Skeletal muscle cell (primary cell): ENCODE measurements at regions not wholly inside any gene's neighbourhood (a gene's known extent, or its start where the extent isn't known, plus 50 kb on each side); places are given as distances from the start of the nearest gene placed in this dataset.

ENCODE experiments used
- DNase-seq: peaks from one replicate; pipeline ENCODE4 v3.0.0-alpha.2; 2010; ENCODE audit warnings: low read depth
- H3K4me3 ChIP-seq: 2 replicates; pipeline ENCODE4 v1.5.1; 2011; ENCODE audit warnings: low read depth, mild to moderate bottlenecking, control low read depth, low read length, moderate library complexity

GRCh38 chr10:4054656-4055435 lies 269.8 kb upstream of the KLF6 start:
- H3K4me3 ChIP-seq: no peak overlapping the region
- no peak for DNase-seq

- no peak for DNase-seq
Measured at GRCh38 chr10:4053940-4054339, 268.9 kb upstream of the KLF6 start.

GRCh38 chr10:4051641-4052151 lies 266.7 kb upstream of the KLF6 start:
- H3K4me3 ChIP-seq: no peak overlapping the region

More at GRCh38 chr10:4053940-4054339, 268.9 kb upstream of the KLF6 start:
- no peak overlapping the region for H3K4me3 ChIP-seq

DNA sequence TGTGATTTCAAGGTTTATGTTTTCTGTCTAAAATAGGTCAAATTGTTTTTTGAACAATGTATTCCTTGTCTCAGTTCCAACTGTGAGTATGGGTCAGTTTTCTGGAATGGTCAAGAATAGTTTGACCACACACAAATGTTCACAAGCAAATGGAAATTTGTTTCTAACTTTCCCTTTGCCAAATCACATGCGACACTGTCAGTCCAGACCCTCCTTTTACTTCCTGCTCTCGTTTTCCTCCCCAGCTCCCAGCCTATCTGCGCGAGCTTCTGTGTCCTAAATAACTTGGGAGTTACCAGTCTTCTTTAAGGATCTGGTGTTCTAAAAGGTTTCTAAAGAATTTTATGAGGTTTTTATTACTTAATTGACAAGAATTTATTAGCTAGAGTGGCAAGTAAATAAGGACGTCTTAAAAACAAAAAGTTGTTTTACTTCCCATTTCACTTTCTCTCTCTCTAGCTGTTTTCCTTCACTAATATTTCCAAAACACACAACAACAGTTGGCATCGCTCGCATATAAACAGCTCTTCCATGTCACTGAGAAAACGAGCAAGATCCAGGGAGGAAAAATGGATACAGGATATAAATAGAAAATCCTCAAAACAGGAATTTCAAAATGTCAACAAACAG lies 266.1 kb upstream of the KLF6 start:
- no peak overlapping the region for H3K4me3 ChIP-seq
- DNase-seq: no peak

More at GRCh38 chr10:4051641-4052151, 266.7 kb upstream of the KLF6 start:
- DNase-seq: no peak

- H3K4me3 ChIP-seq: no peak overlapping the region
- no peak for DNase-seq
Measured at GRCh38 chr10:4050061-4050460, 265.1 kb upstream of the KLF6 start.

GRCh38 chr10:4049348-4049747 lies 264.3 kb upstream of the KLF6 start:
- no peak overlapping the region for H3K4me3 ChIP-seq

DNA sequence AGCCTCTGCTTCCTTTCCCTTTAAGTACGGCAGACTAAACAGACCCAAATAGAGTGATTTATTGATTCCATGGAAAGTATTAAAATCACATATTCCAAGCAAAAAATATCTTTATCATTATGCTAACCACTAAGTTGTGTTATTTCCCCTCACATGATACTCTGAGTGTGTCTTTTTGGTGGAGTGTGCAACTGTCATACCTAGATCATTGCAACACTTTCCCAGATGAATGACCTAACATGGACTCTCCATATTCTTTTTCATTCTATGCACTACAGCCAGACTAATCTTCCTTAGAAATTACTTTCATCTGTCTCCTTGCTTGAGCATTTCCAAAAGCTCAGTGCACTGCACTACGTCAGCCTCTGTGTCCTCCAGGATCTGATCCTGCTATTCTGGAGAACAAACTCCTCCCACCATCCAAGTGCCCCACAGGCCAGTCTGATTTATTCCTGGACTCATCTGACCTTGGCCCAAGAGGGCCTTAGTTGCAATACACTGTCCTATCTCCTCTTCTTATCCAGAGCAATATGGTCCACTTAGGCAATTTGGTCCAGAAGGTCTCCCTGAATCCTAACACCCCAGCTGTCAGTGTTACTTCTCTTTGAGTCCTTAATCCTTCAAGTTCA lies 263.3 kb upstream of the KLF6 start:
- DNase-seq: no peak
- H3K4me3 ChIP-seq: no peak overlapping the region

More at GRCh38 chr10:4049348-4049747, 264.3 kb upstream of the KLF6 start:
- no peak for DNase-seq

DNA sequence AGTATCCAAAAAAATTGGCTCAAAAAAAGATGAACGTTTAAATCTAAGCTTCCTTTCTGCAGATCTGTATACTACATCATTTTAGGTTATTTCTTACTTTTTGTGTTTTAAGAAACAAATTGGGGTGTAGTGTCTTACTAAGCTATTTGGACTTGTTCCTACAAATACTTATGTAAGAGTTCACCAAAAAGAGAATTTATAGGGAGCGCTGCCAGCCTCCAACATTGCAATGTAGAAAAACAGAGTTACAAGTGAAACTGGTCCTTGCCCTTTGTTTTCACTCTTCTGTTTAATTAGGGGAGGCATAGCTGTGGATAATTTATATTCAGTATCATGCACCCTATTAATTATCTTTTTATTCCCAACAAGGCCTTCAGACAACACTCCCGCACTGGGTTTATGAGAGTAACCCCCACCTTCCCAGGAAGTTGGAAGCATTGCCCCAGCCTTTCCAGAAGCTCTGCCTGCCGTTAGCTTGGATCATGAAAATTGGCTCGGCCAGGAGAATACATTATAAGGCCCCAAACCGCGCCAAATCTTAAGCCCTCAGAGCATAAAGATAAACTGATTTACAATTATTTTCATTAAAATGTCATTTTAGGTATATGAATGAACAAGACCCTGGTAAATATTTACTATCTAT lies 261.8 kb upstream of the KLF6 start:
- DNase-seq: no peak
- no peak overlapping the region for H3K4me3 ChIP-seq

DNA sequence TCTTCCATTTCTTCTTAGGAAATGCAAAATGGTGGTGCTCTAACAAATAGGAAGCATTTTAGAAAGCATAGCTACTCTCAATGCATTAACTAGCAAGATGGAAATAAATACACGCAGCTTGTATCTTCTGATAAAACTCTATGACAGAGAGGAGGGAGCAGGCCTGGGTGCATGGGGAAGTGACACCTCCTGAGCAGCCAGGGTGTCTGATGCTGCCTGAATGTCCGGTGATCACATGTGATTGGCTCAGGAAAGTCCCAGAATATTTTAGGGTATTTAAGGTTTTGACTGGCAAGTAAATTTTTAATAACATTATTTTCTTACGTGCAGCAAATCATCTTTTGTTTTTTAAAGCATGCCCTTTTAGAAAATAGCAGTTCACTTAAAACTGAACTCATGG lies 261.0 kb upstream of the KLF6 start:
- no peak overlapping the region for H3K4me3 ChIP-seq
- no peak for DNase-seq

DNA sequence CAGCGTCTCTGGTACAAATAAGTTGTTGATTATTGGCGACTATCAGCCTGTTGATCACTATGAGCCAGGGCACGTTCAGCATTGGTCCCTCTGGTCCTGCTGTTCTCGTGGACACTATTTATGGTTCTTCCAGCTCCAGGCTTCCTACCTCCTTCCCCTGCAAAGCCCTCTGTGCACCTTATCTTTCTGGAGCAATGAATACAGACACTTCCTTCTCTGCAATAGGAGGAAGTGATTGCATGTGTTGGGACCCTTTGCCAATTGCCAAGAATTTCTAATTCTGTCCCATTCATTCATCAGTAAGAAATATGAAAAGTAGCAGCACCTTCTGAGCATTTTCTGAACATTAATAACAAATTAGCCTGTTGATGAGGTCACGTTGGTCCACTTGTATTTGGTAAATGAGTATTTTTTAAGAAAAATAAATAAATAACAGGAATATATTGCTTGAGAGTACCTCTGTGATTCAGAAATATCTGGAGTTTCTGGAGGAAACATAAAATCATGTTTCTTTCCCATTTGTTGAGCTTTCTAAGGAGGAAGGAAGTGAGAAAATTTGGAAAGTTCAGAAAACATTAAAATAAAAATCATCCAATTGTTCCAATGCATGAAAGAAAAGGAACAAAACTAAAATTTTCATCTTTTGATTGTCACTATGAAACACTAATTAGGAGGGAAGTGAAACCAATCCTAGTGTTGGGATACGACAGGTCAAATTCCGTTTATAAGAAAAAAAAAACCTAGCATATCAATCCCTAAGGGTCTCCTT lies 259.1 kb upstream of the KLF6 start:
- no peak overlapping the region for H3K4me3 ChIP-seq
- DNase-seq: no peak

DNA sequence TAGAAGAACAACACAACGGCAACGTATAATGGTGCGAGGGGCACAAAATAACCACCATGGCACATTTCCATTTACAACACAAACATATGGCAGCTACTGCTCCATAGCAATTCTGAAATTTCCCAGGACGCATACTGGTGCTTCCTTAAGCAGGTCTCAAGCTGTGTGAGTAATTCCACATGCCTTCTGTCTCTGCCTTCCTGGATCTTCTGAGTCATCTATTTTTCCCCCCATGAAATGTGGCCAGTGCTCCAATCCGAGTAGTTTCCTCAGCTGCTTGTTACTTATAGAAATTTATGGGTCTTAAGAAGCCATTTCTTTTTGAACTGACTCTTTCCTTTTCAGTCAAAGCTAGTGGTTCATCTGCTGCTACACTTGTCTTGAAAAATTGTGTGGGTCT lies 256.6 kb upstream of the KLF6 start:
- no peak overlapping the region for H3K4me3 ChIP-seq

GRCh38 chr10:4038000-4038399 lies 253.0 kb upstream of the KLF6 start:
- no peak for DNase-seq
- no peak overlapping the region for H3K4me3 ChIP-seq

More for the DNA sequence above, 256.6 kb upstream of the KLF6 start:
- no peak for DNase-seq

DNA sequence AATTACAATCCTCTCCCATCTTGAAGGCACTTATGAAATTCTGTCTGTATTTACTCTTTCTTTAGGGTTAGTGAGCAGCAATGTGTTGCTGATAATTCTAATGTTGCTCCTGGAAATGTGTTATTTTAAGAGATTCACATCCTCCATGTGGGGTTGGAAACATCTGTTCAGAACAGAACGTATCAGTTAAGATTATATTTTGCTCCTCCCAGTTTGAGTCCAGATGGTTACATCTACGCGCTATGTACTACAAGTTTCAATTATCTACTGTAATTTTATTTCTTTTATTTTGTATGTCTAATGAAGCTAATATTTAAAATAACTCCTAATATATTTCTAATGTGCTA lies 250.6 kb upstream of the KLF6 start:
- no peak overlapping the region for H3K4me3 ChIP-seq
- no peak for DNase-seq

GRCh38 chr10:4034907-4035598 lies 250.0 kb upstream of the KLF6 start:
- no peak for DNase-seq
- H3K4me3 ChIP-seq: no peak overlapping the region

- H3K4me3 ChIP-seq: no peak overlapping the region
- no peak for DNase-seq
Measured at GRCh38 chr10:4033341-4033896, 248.4 kb upstream of the KLF6 start.

DNA sequence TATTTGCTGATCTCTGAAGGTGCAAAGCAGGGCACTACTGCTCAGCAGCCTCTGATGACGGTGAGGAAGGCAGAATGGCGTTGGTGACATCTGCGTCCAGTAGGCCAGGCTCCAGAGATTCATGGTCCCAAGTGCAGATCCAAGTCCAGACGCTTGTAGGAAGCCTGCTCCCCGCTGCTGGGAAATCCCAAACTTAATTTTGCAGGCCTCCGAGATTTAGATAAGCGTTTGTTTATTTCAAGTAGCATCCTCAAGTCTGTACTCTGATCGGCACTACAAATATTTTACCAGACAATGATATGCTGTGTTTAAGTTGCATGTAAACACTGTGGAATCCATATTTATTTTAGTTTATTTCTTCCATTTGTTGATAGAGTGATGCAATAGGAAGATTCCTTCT lies 244.9 kb upstream of the KLF6 start:
- no peak overlapping the region for H3K4me3 ChIP-seq
- no peak for DNase-seq

GRCh38 chr10:4028854-4029583 lies 244.0 kb upstream of the KLF6 start:
- H3K4me3 ChIP-seq: no peak overlapping the region
- DNase-seq: no peak

DNA sequence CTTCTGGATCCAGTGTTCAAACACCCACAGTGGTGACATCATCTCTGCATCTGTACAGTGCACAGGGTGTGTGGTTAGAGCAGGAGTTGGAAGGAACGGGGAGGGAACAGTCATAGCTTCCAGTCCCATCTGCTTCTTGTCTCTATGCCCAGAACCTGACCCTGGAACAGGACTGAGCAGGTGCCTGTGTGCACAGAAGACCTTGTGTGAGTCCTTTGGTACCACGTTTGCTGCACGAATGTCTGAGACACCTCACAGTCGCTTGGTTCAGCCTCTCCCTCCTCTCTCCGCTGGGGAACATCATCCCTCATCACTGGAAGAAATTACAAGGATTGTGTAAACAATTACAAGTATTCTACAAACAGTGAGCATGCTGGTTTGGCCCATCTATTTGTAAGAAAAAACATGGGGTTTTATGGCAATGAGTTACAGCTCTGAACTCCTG lies 243.0 kb upstream of the KLF6 start:
- no peak for DNase-seq
- H3K4me3 ChIP-seq: no peak overlapping the region
